GM19397 (cell line): ENCODE measurements at regions not wholly inside any gene's neighbourhood (a gene's known extent, or its start where the extent isn't known, plus 50 kb on each side); places are given as distances from the start of the nearest gene placed in this dataset.

Experiments used
- ATAC-seq: cut with Tn5 transposase; IDR thresholded peaks from one replicate; pipeline ENCODE4 v1.9.1; 2021; ENCODE audit warnings: mild to moderate bottlenecking, moderate library complexity; ENCODE audit not compliant: unreplicated experiment

- ATAC-seq = no peak
These were observed 51.3 kb downstream of the TET3 start for GRCh38 chr2:74036010-74036409.

- no peak for ATAC-seq
These were observed 51.9 kb downstream of the TET3 start for GRCh38 chr2:74036450-74037195.

GRCh38 chr2:74037379-74037860 lies 52.7 kb downstream of the TET3 start:
- ATAC-seq = peak; percentile 42

GRCh38 chr2:74039611-74040010 lies 54.9 kb downstream of the TET3 start:
- no peak for ATAC-seq

GRCh38 chr2:74041182-74041581 lies 56.5 kb downstream of the TET3 start:
- ATAC-seq = no peak

- ATAC-seq = no peak
These were observed 57.0 kb downstream of the TET3 start for GRCh38 chr2:74041726-74042125.

GRCh38 chr2:74042606-74043005 lies 57.9 kb downstream of the TET3 start:
- no peak for ATAC-seq

- no peak for ATAC-seq
These were observed 58.9 kb downstream of the TET3 start for GRCh38 chr2:74043345-74044329.

- no peak for ATAC-seq
These were observed 60.3 kb downstream of the TET3 start for GRCh38 chr2:74044999-74045398.

GRCh38 chr2:74045454-74045853 lies 60.7 kb downstream of the TET3 start:
- ATAC-seq = no peak

- ATAC-seq = no peak
These were observed 61.7 kb downstream of the TET3 start for GRCh38 chr2:74046441-74046840.

GRCh38 chr2:74047152-74047551 lies 62.4 kb downstream of the TET3 start:
- no peak for ATAC-seq

GRCh38 chr2:74048147-74048546 lies 63.4 kb downstream of the TET3 start:
- ATAC-seq = no peak

GRCh38 chr2:74048843-74049519 lies 64.3 kb downstream of the TET3 start:
- ATAC-seq = no peak

- ATAC-seq = no peak
These were observed 65.4 kb downstream of the TET3 start for GRCh38 chr2:74050151-74050550.

GRCh38 chr2:74051504-74051903 lies 66.8 kb downstream of the TET3 start:
- ATAC-seq = no peak

GRCh38 chr2:74052732-74053710 lies 68.3 kb downstream of the TET3 start:
- ATAC-seq = no peak

- no peak for ATAC-seq
These were observed 69.4 kb downstream of the TET3 start for GRCh38 chr2:74053959-74054715.

- no peak for ATAC-seq
These were observed 74.5 kb downstream of the TET3 start for GRCh38 chr2:74059137-74059775.
